Upper lobe of right lung (tissue), 1 donor: ENCODE measurements at regions not wholly inside any gene's neighbourhood (a gene's known extent, or its start where the extent isn't known, plus 50 kb on each side); places are given as distances from the start of the nearest gene placed in this dataset.
"Not testable (repeated sequence)": the region's sequence is repeated elsewhere in the genome, so short reads cannot be mapped to it uniquely, and the experiment has no call there.

ENCODE experiments used
- ATAC-seq: fragments of 200-7000 bp; cut with Tn5 transposase; one replicate; pipeline ENCODE4 v1.9.1; 2020; ENCODE audit warnings: mild to moderate bottlenecking, moderate library complexity
- DNase-seq: peaks from one replicate; pipeline ENCODE4 v3.0.0-alpha.2; 2020
- H3K27ac ChIP-seq: fragments of 200-600 bp; one replicate; pipeline ENCODE4 v1.8.0; 2022
- H3K27me3 ChIP-seq: fragments of 200-600 bp; one replicate; pipeline ENCODE4 v1.8.0; 2022; ENCODE audit warnings: mild to moderate bottlenecking
- H3K36me3 ChIP-seq: fragments of 200-600 bp; one replicate; pipeline ENCODE4 v1.8.0; 2022
- H3K4me1 ChIP-seq: fragments of 200-600 bp; one replicate; pipeline ENCODE4 v1.8.0; 2022
- H3K4me3 ChIP-seq: fragments of 200-600 bp; one replicate; pipeline ENCODE4 v1.8.0; 2022; ENCODE audit warnings: mild to moderate bottlenecking
- H3K9me3 ChIP-seq: fragments of 200-600 bp; one replicate; pipeline ENCODE4 v1.8.0; 2022
- intact Hi-C: fragments of 100-400 bp; cut with DNase I; formaldehyde crosslinking; loops from one replicate; pipeline ENCODE4 v1.11.0; 2022
- TF ChIP-seq, protein P1 (sequence below): fragments of 200-600 bp; IDR thresholded peaks from one replicate; pipeline ENCODE4 v1.8.0; 2022; ENCODE audit warnings: antibody characterized with exemption
- donor health status: DM: no; HTN: yes; CAD: no; lungs with severe emphysema.

- TF ChIP-seq, protein P1, sequence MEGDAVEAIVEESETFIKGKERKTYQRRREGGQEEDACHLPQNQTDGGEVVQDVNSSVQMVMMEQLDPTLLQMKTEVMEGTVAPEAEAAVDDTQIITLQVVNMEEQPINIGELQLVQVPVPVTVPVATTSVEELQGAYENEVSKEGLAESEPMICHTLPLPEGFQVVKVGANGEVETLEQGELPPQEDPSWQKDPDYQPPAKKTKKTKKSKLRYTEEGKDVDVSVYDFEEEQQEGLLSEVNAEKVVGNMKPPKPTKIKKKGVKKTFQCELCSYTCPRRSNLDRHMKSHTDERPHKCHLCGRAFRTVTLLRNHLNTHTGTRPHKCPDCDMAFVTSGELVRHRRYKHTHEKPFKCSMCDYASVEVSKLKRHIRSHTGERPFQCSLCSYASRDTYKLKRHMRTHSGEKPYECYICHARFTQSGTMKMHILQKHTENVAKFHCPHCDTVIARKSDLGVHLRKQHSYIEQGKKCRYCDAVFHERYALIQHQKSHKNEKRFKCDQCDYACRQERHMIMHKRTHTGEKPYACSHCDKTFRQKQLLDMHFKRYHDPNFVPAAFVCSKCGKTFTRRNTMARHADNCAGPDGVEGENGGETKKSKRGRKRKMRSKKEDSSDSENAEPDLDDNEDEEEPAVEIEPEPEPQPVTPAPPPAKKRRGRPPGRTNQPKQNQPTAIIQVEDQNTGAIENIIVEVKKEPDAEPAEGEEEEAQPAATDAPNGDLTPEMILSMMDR, result no peak
- no peaks in the 10 kb centered on the region for H3K4me1 ChIP-seq
- no peaks in the 10 kb centered on the region for H3K27me3 ChIP-seq
- ATAC-seq, result no peak
- H3K4me3 ChIP-seq, result no peak overlapping the region
- DNase-seq, result no peak
- H3K27ac ChIP-seq, result no peak overlapping the region
- intact Hi-C loops, result no loop called here
- no peaks in the 10 kb centered on the region for H3K9me3 ChIP-seq
- H3K36me3 ChIP-seq, result no peaks in the 10 kb centered on the region
Observed at GRCh38 chr13:105848494-105848893, 687.0 kb downstream of the EFNB2 start.

- no peak for ATAC-seq
- Histone ChIP-seq H3K4me3 (no peak overlapping the region), H3K27me3 (no peaks in the 10 kb centered on the region), H3K4me1 (no peaks in the 10 kb centered on the region), H3K36me3 (no peaks in the 10 kb centered on the region), H3K9me3 (no peaks in the 10 kb centered on the region), H3K27ac (no peak overlapping the region)
- TF ChIP-seq, protein P1, result no peak
- DNase-seq, result no peak
- intact Hi-C loops, result no loop called here
Observed at GRCh38 chr13:105847527-105848291, 687.8 kb downstream of the EFNB2 start.

DNA sequence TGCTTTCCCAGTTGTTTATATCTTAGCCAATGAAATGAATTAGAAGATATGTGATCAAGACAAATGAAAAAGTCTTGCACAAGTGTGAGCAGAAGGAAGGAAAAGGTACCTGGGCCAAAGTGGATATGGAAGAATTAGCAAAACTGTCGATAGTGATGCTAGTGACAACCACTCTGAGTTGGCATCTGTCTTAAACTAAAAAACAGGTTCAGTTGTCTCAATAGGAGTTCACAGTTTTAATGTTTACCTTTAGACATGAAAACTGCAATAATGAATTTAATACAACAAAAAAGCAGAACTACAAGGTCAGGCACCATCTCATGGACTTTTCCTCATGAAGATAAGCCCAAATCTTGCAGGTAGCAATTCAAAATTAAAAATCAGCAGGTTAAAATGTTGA lies 688.5 kb downstream of the EFNB2 start:
- no peaks in the 10 kb centered on the region for H3K36me3 ChIP-seq
- no peaks in the 10 kb centered on the region for H3K9me3 ChIP-seq
- H3K27me3 ChIP-seq, result no peaks in the 10 kb centered on the region
- H3K4me3 ChIP-seq, result no peak overlapping the region
- no peak for ATAC-seq
- TF ChIP-seq, protein P1, result no peak
- no peak for DNase-seq
- no peak overlapping the region for H3K27ac ChIP-seq
- intact Hi-C loops, result no loop called here
- H3K4me1 ChIP-seq, result no peaks in the 10 kb centered on the region

DNA sequence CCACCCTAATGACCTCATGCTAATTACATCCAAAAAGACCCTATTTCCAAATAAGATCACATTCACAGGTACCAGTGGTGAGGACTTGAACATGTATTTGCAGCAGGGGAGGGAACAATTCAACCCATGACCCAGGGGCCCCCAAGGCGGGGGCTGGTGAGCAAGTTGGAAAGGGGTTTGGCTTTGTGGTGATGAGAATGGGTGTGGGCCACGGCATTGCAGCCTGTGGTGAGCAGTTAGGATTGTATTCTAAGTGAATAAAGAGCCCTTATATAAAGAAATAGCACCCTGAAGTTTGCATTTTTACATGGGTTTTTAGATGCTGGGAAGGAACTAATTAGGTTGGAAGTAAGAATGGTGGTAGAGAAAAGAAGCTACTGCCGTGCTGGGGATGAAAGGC lies 694.2 kb downstream of the EFNB2 start:
- Histone ChIP-seq H3K4me1 (no peaks in the 10 kb centered on the region), H3K36me3 (no peaks in the 10 kb centered on the region), H3K27ac (no peak overlapping the region), H3K4me3 (no peak overlapping the region), H3K9me3 (no peaks in the 10 kb centered on the region), H3K27me3 (no peaks in the 10 kb centered on the region)
- ATAC-seq (no peak), DNase-seq (no peak)
- intact Hi-C loops, result no loop called here
- TF ChIP-seq, protein P1, result no peak

DNA sequence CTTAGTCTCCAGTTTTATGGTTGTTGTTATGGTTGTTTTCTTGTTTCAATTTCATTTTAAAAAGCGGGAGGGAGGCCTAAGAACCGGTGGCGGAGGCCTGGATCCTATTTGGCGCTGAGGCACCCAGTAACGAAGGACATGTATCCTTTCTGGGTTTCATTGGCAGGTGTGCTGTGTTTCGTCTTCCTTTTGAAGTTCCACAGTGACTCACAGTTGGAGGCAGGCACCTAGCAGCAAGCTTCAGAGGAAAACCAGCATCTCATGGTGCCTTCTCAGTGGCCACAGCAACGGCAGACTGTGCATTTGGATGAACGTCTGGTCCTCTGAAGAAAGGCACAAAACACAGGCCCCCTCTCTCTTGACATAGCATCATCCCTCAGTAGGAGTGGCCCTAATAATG lies 697.2 kb downstream of the EFNB2 start:
- Histone ChIP-seq H3K4me3 (no peak overlapping the region), H3K4me1 (no peaks in the 10 kb centered on the region), H3K27me3 (no peaks in the 10 kb centered on the region), H3K27ac (no peak overlapping the region), H3K36me3 (no peaks in the 10 kb centered on the region), H3K9me3 (no peaks in the 10 kb centered on the region)
- ATAC-seq, result no peak
- intact Hi-C loops, result no loop called here
- DNase-seq, result no peak
- TF ChIP-seq, protein P1, result no peak

- H3K4me1 ChIP-seq, H3K27ac ChIP-seq, ATAC-seq, H3K4me3 ChIP-seq, DNase-seq, H3K36me3 ChIP-seq, H3K27me3 ChIP-seq, intact Hi-C loops, H3K9me3 ChIP-seq: not testable (repeated sequence)
Observed at GRCh38 chr13:105837295-105837694, 698.2 kb downstream of the EFNB2 start.
